ENCODE measurements at regions not wholly inside any gene's neighbourhood (a gene's known extent, or its start where the extent isn't known, plus 50 kb on each side); places are given as distances from the start of the nearest gene placed in this dataset.

DNA sequence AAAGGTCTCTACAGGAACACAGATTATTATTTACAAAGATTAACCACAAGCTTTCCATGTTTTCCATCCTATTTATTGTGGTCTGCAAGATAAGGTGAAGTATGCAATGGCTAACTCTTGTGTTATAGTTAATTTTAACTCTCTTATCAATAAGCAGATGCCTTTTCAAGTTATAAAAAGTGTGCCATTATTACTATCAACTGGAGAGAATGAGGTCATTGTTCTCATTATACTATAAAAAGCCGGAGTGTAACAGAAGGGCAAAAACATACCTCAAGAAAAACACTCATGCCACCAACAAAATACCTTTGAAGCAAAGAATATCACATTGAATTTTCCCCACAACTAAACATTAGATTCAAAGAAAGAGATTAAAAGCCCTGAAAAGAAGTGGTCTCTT lies 52.0 kb upstream of the SORBS2 start (continued):
- TF ChIP-seq ZSCAN18 (tag by site-specific recombination; IDR thresholded peaks at IDR 0.05), result no peak
- TF ChIP-seq ZNF354C (tag by site-specific recombination; IDR thresholded peaks at IDR 0.05; ENCODE audit: borderline replicate concordance, low read depth), result no peak
- no peak for TF ChIP-seq TCF7L2 (IDR thresholded peaks at IDR 0.05; ENCODE audit: borderline replicate concordance, low read depth, low read length)
- no peak for TF ChIP-seq GLIS2 (tag by site-specific recombination; IDR thresholded peaks at IDR 0.05)
- no peak for TF ChIP-seq ZNF132 (tag by site-specific recombination; IDR thresholded peaks at IDR 0.05; ENCODE audit: borderline replicate concordance)
- TF ChIP-seq MZF1 (tag by site-specific recombination; IDR thresholded peaks at IDR 0.05; ENCODE audit: borderline replicate concordance), result no peak
- no peak for TF ChIP-seq ZNF501 (tag by site-specific recombination; IDR thresholded peaks at IDR 0.05)
- no peak for TF ChIP-seq SALL2 (tag by site-specific recombination; IDR thresholded peaks at IDR 0.05; ENCODE audit: borderline replicate concordance)

DNA sequence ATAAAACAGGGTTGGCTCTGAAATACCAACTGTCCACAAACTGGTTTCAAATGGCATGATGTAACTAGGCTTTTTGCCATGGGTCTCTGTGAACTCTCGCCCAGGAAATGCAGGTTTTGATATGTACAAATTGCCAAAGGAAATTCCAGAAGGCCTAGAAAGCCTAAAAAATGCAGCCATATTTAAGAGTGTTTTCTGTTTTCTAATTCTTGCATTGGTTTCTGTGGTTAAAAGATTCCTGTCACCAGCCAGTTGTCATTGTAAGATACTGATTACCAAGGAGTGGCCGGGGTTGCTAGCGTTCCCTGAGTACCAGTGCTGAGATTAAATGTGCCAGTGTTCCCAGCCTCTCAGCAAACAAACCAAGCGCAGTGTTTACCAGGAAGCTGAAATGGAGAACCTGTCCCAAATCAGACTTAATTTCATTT lies 53.9 kb upstream of the SORBS2 start:
- Histone ChIP-seq H3K4me3 (ENCODE audit: low read depth, low read length) (no peak overlapping the region), H3K9me3 (ENCODE audit: control insufficient read depth, insufficient read depth, low read depth, low read length) (no peaks in the 10 kb centered on the region), H3K27ac (ENCODE audit: extremely low read depth, low read depth, low read length) (no peak overlapping the region), H3K4me1 (ENCODE audit: control insufficient read depth, insufficient read depth, low read length) (no peaks in the 10 kb centered on the region), H3K36me3 (ENCODE audit: control insufficient read depth in 2 of 2, insufficient read depth in 1 of 2, low read length in 2 of 2) (no peaks in the 10 kb centered on the region)
- TF ChIP-seq ZNF138 (tag by site-specific recombination; IDR thresholded peaks at IDR 0.05; ENCODE audit: borderline replicate concordance), result no peak
- TF ChIP-seq, protein P1, sequence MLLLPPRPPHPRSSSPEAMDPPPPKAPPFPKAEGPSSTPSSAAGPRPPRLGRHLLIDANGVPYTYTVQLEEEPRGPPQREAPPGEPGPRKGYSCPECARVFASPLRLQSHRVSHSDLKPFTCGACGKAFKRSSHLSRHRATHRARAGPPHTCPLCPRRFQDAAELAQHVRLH (tag by site-specific recombination; IDR thresholded peaks at IDR 0.05), result no peak
- POLR2A ChIA-PET, result no interaction called here
- CTCF ChIA-PET, result no interaction called here

GRCh38 chr4:185867770-185868169 lies 55.8 kb upstream of the SORBS2 start:
- H3K4me1 ChIP-seq (ENCODE audit: control insufficient read depth, insufficient read depth, low read length), result no peaks in the 10 kb centered on the region
- no peaks in the 10 kb centered on the region for H3K36me3 ChIP-seq (ENCODE audit: control insufficient read depth in 2 of 2, insufficient read depth in 1 of 2, low read length in 2 of 2)
- no peak overlapping the region for H3K27ac ChIP-seq (ENCODE audit: extremely low read depth, low read depth, low read length)
- no peaks in the 10 kb centered on the region for H3K9me3 ChIP-seq (ENCODE audit: control insufficient read depth, insufficient read depth, low read depth, low read length)
- TF ChIP-seq FEZF1 (tag by site-specific recombination; IDR thresholded peaks at IDR 0.05) (no peak), ZNF10 (tag by site-specific recombination; IDR thresholded peaks at IDR 0.05) (no peak), ZNF2 (tag by site-specific recombination; IDR thresholded peaks at IDR 0.05) (no peak), ZBTB7A (tag by site-specific recombination; IDR thresholded peaks at IDR 0.05; ENCODE audit: low read depth) (no peak), KLF16 (tag by site-specific recombination; IDR thresholded peaks at IDR 0.05) (no peak), PRDM4 (tag by site-specific recombination; IDR thresholded peaks at IDR 0.05) (no peak)
- ChIA-PET CTCF (interaction anchor here (0.7 to 0.8 kb wide), 3 partner anchors 91 to 170 kb away, joined by 3 to 4 read pairs (median 3); no protein-coding TSS in a partner anchor), POLR2A (interaction anchor here (0.5 kb wide), 1 partner anchor 97 kb away, joined by 3 read pairs; no protein-coding TSS in a partner anchor)
- H3K4me3 ChIP-seq (ENCODE audit: low read depth, low read length), result no peak overlapping the region

GRCh38 chr4:185868983-185869382 lies 57.0 kb upstream of the SORBS2 start:
- H3K4me1 ChIP-seq (ENCODE audit: control insufficient read depth, insufficient read depth, low read length), result no peaks in the 10 kb centered on the region
- H3K4me3 ChIP-seq (ENCODE audit: low read depth, low read length), result no peak overlapping the region
- H3K9me3 ChIP-seq (ENCODE audit: control insufficient read depth, insufficient read depth, low read depth, low read length), result no peaks in the 10 kb centered on the region
- CTCF ChIA-PET, result no interaction called here
- H3K27ac ChIP-seq (ENCODE audit: extremely low read depth, low read depth, low read length), result no peak overlapping the region
- POLR2A ChIA-PET, result no interaction called here
- H3K36me3 ChIP-seq (ENCODE audit: control insufficient read depth in 2 of 2, insufficient read depth in 1 of 2, low read length in 2 of 2), result no peaks in the 10 kb centered on the region
- TF ChIP-seq ZNF560 (tag by site-specific recombination; IDR thresholded peaks at IDR 0.05; ENCODE audit: borderline replicate concordance) (no peak), GLIS2 (tag by site-specific recombination; IDR thresholded peaks at IDR 0.05) (no peak), YY2 (tag by site-specific recombination; IDR thresholded peaks at IDR 0.05) (no peak), HOXC10 (CRISPR knock-in tag; IDR thresholded peaks at IDR 0.05) (no peak), ZNF274 (IDR thresholded peaks at IDR 0.05; ENCODE audit: low read length) (no peak), ZNF274 (tag by site-specific recombination; IDR thresholded peaks at IDR 0.05; ENCODE audit: borderline replicate concordance) (no peak), HOXD13 (CRISPR knock-in tag; IDR thresholded peaks at IDR 0.05; ENCODE audit: borderline replicate concordance) (no peak), ZNF488 (tag by site-specific recombination; IDR thresholded peaks at IDR 0.05) (no peak), ZNF48 (tag by site-specific recombination; IDR thresholded peaks at IDR 0.05) (no peak), KLF9 (tag by site-specific recombination; IDR thresholded peaks at IDR 0.05; ENCODE audit: low read depth) (no peak)
- TF ChIP-seq, protein P2, sequence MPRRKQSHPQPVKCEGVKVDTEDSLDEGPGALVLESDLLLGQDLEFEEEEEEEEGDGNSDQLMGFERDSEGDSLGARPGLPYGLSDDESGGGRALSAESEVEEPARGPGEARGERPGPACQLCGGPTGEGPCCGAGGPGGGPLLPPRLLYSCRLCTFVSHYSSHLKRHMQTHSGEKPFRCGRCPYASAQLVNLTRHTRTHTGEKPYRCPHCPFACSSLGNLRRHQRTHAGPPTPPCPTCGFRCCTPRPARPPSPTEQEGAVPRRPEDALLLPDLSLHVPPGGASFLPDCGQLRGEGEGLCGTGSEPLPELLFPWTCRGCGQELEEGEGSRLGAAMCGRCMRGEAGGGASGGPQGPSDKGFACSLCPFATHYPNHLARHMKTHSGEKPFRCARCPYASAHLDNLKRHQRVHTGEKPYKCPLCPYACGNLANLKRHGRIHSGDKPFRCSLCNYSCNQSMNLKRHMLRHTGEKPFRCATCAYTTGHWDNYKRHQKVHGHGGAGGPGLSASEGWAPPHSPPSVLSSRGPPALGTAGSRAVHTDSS (tag by site-specific recombination; IDR thresholded peaks at IDR 0.05), result no peak
